SK-N-DZ (cell line): ENCODE measurements at regions not wholly inside any gene's neighbourhood (a gene's known extent, or its start where the extent isn't known, plus 50 kb on each side); places are given as distances from the start of the nearest gene placed in this dataset.
"Not testable (repeated sequence)": the region's sequence is repeated elsewhere in the genome, so short reads cannot be mapped to it uniquely, and the experiment has no call there.

ENCODE experiments used
- DNase-seq: peaks from one replicate; pipeline ENCODE4 v3.0.0-alpha.2; 2015; ENCODE audit warnings: low spot score

DNA sequence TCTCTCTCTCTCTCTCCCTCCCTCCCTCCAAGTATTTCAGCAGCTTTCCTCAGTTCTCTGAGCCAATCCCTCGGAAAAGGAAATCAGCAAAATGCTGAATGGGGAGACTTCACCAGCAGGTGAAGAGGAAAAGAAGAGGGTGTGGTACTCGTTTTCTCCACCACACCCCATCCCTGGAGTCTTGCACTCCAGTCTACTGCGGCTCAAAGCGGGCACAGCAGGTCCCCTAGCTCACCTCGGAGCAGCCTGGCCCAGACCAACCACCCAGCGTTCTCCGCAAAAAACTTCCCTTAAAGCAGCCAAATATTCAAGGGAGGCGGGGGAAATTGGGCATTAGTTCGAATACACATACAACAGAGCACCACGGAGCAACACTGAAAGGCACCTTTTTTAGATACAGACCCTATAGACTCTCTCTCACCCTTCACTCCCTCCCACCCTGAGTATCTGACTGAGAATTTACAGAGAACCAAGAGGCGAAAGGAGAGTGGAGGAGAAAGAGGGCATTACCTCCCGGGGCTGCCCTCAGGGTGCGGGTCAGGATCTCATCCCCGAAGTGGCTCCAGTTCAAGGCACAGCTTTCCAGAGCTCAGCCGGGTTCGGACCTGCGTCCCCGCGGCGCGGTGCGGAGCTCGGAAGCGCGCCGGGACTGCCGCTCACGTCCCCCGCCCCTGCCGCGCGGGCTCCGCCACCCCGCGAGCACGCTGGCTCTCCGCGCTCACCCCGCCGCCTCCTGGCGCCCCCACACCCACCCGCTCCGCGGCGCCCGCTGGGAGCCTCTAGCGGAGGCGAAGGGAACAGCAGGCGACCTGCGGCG is 1638.5 kb upstream of the C9orf72 start:
- peak; percentile 37 for DNase-seq

DNA sequence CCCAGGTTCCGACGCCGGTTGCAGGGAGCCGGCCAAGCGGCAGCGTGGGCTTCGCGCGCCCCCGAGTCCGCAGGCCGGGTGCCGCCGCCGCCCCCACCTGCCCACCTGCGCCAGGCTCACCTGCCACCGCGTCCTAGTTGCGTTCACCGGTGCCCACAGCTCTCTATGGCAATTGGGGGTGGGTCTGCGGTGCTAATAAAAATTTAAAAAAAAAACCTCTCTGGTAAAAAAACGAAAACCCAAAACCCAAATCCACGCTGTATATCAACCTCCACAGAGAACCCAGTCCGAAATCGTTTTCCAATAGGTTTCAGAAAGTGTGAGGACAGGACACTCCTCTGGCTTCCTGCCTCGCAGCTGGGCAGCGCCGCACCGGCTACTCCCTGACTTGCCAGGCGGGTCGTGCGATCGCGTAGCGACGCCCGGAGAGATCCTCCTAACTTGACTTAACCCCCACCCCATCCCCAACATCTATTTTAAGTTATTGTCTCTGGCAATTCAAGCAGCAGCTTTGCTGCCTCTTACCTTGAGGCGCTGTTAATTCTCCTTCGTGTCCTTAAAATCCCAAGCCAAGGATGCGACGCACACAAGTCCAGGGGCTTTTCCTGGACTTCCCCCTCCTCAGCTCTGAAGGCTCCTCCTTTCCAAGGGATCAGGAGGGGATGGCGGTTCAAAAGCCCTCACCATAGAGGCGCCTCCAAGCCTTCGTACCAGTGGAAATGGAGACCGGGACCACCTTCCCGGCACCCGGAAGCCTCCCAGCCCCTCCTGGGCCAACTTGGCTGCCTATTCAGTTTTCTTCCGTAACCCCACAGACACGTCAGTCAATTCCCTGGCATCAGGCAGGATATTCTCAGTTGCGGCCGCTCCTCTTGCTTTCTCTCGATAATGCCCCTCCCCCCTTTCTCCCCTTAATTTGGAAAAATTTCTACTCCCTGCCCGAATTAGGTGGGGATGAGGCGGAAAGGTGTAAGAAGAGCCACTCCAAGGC is 1639.4 kb upstream of the C9orf72 start:
- DNase-seq, result peak; percentile 11

GRCh38 chr9:29213417-29214153 is 1640.3 kb upstream of the C9orf72 start, which contains the start of gene LINGO2:
Gene LINGO2, minus strand, starts transcription at chr9:29213601.
- DNase-seq, result peak; percentile 57

DNA sequence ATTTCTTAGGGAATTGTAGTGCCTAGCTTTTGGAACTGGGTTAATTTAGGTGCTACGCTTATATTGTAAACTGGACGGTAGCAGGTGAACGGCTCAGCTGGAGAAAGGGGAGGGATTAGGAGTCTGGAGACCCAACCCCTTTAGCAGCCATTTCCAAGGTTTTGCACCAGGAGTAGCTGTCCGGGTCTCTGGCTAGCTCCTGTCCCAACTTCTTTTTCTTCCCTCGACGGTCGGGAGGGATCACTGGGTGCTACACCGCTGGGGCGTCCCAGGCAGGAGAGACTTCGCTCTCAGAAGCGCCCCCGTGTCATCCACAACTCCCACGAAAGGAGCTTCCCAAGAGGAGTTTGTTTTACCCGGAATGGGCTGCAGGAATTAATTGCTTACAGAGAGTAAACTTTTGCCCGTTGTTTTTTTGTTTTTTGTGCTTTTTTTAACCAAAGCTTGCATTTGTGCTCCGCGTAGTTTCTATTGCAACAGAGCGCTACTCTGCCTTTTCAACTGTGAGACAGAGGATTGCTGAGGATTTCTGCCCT is 1640.9 kb upstream of the C9orf72 start:
- DNase-seq, result peak; percentile 69

DNA sequence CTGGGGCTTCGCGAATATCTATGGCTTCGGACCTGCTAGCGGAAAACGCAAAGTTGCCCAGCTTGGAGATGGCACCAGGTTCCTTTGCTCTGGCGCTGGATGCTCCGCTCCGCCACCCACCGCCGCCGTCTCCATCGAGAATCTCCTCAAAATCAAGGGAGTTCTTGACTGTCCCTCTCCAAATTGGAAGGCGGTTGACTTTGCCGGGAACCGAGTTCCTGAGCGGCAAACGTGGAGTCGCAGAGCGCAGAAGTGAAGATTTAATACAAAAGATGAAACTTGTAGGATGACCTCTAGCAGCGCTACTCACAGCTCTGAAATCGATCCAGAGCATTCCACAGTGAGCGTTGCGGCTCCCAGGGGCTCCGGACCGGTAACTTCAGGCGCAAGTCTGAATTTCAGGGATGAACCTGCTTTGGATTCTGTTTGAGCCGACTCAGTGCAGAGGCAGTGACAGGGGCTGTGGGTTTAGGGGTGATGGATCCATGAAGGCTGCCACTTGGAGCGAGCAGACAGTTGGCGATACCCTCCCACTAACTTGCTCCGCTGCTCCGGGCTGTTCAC is 1641.5 kb upstream of the C9orf72 start:
- peak; percentile 1 for DNase-seq

- DNase-seq, result no peak
These were observed 1644.7 kb upstream of the C9orf72 start for GRCh38 chr9:29217966-29218365.

DNA sequence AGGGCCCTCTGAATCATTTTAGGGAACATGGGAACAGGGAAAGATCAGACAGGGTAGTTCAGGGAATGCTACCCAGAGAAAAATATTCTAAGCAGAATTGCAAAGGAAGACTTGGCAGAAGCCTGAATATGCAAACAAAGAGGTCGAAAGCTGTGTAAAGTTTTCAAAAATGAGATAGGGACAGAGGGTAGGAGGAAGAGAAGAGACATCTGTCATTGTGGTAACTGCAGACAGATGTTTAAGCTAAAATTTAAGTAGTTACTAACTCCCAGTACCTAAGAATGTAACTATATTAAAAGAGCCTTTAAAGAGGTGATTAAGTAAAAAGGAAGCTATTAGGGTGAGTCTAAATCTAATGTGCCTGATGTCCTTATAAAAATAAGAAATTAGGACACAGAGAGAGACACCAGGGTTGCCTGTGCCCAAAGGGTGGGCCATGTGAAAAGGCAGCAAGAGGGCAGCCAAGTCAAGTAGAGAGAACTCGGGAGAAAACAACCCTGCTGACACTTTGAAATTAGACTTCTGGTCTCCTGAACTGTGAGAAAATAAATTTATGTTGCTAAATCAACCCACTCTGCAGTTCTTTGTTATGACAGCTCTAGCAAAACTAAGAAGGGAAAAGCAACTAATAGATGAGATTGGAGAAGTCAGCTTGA is 1647.4 kb upstream of the C9orf72 start:
- DNase-seq, result no peak

DNA sequence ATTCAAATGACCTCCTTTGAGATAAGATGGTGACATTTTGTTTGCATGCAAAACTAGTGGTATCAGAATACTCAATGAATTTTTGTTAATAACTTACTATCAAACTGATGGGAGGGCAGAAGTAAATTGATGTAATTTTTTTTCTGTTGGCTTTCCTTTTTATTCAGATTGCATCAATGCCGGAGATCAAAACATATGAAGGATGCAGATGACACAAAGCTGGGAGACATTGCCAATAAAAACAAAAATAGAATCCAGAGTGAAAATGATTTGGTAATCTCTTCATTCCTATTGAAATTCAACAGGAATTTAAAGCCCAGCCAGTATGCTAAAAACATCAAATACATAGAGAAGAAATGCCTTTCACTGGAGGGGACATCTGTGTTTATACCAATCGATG is 1655.3 kb upstream of the C9orf72 start:
- no peak for DNase-seq

DNA sequence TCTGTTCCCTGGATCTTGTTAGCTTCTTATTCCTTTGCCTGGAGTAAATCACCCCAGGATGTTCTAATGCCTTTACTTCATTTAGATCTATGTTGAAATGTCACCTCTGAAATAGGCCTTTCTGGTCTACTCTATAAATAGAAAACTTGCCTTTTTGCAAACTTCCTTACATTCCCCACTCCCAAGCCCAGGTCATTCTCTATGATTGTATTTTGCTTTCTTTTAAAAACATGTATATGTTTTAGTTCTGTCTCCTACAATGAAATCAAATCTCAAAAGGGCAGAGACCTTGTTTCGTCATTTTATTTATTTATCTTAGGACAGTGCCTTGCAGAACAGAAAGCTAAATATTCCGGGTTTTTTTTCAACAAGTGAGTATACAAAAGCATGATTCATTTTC is 1657.7 kb upstream of the C9orf72 start:
- no peak for DNase-seq

- no peak for DNase-seq
These were observed 1659.9 kb upstream of the C9orf72 start for GRCh38 chr9:29233193-29233592.

GRCh38 chr9:29241320-29241719 is 1668.0 kb upstream of the C9orf72 start:
- no peak for DNase-seq

DNA sequence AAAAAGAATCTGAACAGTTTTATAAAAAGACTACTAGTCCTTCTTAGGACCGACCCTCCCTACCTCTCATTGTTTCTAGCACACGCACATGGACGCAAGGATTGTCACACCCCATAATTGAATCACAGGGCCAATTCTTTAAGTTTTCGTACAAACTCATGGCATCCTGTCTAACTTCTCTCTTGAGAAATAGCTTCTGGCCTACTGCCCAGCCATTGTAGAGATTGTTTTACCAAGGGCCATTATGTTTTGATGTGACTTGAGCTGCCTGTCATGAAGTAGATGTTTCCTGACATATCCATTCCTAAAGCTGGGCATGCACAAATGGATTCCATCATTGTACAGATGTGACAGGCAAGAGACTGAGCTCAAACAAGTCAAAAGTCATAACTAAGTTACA is 1672.1 kb upstream of the C9orf72 start:
- no peak for DNase-seq

DNA sequence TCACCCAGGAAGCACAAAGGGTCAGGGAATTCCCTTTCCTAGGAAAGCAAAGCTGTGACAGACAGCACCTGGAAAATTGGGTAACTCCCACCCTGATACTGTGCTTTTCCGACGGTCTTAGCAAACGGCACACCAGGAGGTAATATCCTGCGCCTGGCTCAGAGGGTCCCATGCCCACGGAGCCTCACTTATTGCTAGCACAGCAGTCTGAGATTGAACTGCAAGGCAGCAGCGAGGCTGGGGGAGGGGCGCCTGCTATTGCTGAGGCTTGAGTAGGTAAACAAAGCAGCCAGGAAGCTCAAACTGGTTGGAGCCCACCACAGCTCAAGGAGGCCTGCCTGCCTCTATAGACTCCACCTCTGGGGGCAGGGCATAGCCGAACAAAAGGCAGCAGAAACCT is 1697.1 kb upstream of the C9orf72 start:
- DNase-seq, result not testable (repeated sequence)

DNA sequence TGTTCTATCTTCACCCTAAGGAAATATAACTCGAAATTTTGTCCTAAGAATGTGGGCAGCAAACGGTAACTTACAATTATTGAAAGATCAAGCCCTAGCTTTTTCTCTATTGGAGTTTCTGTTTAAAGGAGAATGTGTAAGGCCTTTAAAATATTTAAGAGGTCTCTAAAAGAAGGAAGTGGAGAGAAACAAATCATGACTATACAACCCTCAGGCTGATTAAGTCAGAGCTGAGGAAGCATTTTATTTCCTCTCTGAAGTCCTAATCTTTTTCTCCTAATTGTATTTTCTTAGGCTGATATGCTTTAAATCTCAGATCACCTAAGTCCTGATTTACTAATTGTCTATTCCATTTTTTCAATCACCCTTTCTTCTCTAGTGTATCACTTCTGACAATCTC is 1708.8 kb upstream of the C9orf72 start:
- no peak for DNase-seq

- DNase-seq, result no peak
These were observed 1712.5 kb upstream of the C9orf72 start for GRCh38 chr9:29285818-29286217.

DNA sequence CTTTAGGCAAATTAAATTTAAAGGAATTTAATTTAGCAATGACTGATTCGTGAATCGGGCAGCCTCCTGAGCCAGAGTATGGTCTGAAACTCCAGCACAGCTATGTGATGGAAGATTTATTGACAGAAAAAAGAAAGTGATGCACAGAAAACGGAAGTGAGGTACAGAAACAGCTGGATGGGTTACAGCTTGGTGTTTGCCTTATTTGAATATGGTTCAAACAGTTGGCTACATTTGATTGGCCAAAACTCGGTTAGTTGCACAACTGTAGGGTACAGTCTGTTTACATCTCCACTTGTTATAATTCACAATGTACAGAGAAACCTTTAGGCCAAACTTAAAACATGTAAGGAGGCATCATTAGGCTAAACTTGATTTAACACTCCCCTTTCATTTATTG is 1716.1 kb upstream of the C9orf72 start:
- DNase-seq, result no peak

- DNase-seq, result no peak
These were observed 1717.2 kb upstream of the C9orf72 start for GRCh38 chr9:29290516-29290915.

- DNase-seq, result no peak
These were observed 1724.3 kb upstream of the C9orf72 start for GRCh38 chr9:29297592-29297991.

DNA sequence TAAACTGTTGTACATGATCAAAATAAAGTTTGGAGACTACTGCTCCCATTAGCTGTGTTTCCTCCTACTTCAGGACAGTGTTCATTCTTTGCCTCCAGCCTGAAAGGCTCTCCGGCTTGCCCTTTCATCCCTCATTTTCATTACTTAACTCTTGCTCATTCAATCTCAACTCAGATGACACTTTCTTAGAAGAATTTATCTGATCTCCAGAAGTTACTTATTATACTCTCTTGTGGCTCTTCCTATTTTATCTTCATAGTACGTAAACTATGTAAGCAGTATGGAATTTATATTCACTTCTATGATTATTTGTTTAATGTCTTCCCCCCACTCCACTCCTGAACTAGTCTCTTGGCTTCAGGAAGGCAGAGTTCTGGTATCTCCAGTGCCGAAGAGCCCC is 1737.9 kb upstream of the C9orf72 start:
- no peak for DNase-seq

DNA sequence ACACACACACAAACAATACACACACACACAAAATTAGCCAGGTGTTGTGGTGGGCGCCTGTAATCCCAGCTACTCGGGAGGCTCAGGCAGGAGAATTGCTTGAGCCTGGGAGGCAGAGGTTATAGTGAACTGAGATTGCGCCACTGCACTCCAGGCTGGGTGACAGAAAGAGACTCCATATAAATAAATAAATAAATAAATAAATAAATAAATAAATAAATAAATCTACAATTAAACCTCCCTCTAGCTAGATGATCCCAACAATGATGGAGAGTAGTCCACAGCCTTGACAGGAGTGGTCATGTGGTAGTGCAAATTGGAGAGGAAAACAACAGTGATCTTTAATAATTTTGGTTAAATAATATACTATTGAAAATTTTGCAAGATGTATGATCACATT is 1739.0 kb upstream of the C9orf72 start:
- no peak for DNase-seq
